ENCODE measurements at regions not wholly inside any gene's neighbourhood (a gene's known extent, or its start where the extent isn't known, plus 50 kb on each side); places are given as distances from the start of the nearest gene placed in this dataset.
"Not testable (repeated sequence)": the region's sequence is repeated elsewhere in the genome, so short reads cannot be mapped to it uniquely, and the experiment has no call there.

DNA sequence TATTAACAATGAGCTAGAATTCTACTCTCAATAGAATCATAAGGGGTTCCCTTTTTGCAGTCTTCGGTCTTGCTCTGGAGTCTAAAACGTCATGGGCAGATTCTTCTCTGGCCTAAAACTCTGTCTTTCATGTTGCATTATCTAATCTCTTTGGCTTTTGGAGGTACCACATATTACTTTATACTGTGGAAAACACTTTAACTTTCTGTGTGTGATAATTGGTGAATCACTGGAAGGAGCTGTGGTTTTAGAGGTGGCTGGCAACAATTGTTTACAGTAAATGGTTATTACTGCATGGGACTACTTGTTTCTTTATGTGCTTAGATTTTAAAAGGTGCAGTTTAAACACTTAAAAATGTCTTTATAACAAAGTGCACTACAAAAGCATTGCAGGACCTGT, 414.3 kb downstream of the TMEM135 start:
- TF ChIP-seq, protein P1, sequence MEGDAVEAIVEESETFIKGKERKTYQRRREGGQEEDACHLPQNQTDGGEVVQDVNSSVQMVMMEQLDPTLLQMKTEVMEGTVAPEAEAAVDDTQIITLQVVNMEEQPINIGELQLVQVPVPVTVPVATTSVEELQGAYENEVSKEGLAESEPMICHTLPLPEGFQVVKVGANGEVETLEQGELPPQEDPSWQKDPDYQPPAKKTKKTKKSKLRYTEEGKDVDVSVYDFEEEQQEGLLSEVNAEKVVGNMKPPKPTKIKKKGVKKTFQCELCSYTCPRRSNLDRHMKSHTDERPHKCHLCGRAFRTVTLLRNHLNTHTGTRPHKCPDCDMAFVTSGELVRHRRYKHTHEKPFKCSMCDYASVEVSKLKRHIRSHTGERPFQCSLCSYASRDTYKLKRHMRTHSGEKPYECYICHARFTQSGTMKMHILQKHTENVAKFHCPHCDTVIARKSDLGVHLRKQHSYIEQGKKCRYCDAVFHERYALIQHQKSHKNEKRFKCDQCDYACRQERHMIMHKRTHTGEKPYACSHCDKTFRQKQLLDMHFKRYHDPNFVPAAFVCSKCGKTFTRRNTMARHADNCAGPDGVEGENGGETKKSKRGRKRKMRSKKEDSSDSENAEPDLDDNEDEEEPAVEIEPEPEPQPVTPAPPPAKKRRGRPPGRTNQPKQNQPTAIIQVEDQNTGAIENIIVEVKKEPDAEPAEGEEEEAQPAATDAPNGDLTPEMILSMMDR (IDR thresholded peaks at IDR 0.05) = not testable (repeated sequence)
- not testable (repeated sequence) for TF ChIP-seq NR2C2 (CRISPR knock-in tag; IDR thresholded peaks at IDR 0.05); ZNF219 (CRISPR knock-in tag; IDR thresholded peaks at IDR 0.05; ENCODE audit: borderline replicate concordance); RORB (CRISPR knock-in tag; IDR thresholded peaks at IDR 0.05); TEAD4 (CRISPR knock-in tag; IDR thresholded peaks at IDR 0.05); FOXJ3 (CRISPR knock-in tag; IDR thresholded peaks at IDR 0.05; ENCODE audit: borderline replicate concordance)
- TF ChIP-seq, protein P2, sequence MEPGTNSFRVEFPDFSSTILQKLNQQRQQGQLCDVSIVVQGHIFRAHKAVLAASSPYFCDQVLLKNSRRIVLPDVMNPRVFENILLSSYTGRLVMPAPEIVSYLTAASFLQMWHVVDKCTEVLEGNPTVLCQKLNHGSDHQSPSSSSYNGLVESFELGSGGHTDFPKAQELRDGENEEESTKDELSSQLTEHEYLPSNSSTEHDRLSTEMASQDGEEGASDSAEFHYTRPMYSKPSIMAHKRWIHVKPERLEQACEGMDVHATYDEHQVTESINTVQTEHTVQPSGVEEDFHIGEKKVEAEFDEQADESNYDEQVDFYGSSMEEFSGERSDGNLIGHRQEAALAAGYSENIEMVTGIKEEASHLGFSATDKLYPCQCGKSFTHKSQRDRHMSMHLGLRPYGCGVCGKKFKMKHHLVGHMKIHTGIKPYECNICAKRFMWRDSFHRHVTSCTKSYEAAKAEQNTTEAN (CRISPR knock-in tag; IDR thresholded peaks at IDR 0.05) = not testable (repeated sequence)
- TF ChIP-seq, protein P3, sequence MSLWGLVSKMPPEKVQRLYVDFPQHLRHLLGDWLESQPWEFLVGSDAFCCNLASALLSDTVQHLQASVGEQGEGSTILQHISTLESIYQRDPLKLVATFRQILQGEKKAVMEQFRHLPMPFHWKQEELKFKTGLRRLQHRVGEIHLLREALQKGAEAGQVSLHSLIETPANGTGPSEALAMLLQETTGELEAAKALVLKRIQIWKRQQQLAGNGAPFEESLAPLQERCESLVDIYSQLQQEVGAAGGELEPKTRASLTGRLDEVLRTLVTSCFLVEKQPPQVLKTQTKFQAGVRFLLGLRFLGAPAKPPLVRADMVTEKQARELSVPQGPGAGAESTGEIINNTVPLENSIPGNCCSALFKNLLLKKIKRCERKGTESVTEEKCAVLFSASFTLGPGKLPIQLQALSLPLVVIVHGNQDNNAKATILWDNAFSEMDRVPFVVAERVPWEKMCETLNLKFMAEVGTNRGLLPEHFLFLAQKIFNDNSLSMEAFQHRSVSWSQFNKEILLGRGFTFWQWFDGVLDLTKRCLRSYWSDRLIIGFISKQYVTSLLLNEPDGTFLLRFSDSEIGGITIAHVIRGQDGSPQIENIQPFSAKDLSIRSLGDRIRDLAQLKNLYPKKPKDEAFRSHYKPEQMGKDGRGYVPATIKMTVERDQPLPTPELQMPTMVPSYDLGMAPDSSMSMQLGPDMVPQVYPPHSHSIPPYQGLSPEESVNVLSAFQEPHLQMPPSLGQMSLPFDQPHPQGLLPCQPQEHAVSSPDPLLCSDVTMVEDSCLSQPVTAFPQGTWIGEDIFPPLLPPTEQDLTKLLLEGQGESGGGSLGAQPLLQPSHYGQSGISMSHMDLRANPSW (CRISPR knock-in tag; conservative IDR thresholded peaks at IDR 0.05; ENCODE audit: low read depth) = not testable (repeated sequence)
- TF ChIP-seq, protein P4, sequence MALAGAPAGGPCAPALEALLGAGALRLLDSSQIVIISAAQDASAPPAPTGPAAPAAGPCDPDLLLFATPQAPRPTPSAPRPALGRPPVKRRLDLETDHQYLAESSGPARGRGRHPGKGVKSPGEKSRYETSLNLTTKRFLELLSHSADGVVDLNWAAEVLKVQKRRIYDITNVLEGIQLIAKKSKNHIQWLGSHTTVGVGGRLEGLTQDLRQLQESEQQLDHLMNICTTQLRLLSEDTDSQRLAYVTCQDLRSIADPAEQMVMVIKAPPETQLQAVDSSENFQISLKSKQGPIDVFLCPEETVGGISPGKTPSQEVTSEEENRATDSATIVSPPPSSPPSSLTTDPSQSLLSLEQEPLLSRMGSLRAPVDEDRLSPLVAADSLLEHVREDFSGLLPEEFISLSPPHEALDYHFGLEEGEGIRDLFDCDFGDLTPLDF (CRISPR knock-in tag; IDR thresholded peaks at IDR 0.05) = not testable (repeated sequence)
- TF ChIP-seq, protein P5, sequence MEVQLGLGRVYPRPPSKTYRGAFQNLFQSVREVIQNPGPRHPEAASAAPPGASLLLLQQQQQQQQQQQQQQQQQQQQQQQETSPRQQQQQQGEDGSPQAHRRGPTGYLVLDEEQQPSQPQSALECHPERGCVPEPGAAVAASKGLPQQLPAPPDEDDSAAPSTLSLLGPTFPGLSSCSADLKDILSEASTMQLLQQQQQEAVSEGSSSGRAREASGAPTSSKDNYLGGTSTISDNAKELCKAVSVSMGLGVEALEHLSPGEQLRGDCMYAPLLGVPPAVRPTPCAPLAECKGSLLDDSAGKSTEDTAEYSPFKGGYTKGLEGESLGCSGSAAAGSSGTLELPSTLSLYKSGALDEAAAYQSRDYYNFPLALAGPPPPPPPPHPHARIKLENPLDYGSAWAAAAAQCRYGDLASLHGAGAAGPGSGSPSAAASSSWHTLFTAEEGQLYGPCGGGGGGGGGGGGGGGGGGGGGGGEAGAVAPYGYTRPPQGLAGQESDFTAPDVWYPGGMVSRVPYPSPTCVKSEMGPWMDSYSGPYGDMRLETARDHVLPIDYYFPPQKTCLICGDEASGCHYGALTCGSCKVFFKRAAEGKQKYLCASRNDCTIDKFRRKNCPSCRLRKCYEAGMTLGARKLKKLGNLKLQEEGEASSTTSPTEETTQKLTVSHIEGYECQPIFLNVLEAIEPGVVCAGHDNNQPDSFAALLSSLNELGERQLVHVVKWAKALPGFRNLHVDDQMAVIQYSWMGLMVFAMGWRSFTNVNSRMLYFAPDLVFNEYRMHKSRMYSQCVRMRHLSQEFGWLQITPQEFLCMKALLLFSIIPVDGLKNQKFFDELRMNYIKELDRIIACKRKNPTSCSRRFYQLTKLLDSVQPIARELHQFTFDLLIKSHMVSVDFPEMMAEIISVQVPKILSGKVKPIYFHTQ (CRISPR knock-in tag; IDR thresholded peaks at IDR 0.05) = not testable (repeated sequence)
